ENCODE measurements at regions not wholly inside any gene's neighbourhood (a gene's known extent, or its start where the extent isn't known, plus 50 kb on each side); places are given as distances from the start of the nearest gene placed in this dataset.

DNA sequence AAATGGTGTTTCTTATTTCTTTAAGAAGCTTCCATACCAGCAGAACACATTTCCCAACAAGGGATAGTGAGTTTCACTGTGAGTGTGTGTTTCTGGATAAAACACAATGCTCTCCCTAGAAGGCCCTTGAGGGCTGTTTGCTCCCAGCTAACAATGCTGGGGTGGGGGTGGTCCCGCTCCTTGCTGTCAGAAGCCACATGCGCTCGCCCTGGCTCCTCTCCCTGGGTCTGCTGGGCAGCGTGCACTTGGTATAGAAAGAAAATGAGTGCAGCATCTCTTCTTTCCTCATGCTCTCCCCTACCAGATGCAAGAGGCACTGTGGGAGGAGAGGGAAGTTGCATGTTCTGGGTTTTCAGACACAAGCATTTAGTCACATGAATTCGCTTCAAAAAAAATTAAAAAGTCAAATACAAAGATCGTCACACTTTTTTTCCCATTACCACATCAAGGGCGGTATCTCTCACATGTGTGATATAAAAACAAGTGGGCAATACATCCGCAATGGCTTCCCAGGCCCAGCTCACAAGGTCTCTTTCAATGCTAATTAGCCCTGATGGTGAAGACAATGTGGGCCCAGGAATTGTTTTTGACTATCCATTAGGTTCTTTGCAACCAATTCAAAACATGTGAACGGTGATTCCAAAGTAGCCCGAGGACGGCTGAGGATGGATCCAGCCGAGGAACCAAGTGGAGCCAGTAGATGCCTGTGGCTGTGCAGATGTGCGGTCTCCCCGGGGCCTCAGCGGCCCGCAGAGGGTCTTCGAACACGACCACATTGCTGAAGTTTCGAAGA is 603.6 kb downstream of the IRX1 start:
- DNase-seq (ENCODE audit: low spot score in 2 of 2, unreplicated experiment in 2 of 2), result no peak
- no peak for TF ChIP-seq CTCF (IDR thresholded peaks at IDR 0.05; ENCODE audit: unreplicated experiment)
- Mint-ChIP-seq H3K4me3 (no peak overlapping the region), H3K36me3 (no peaks in the 10 kb centered on the region), H3K27ac (no peak overlapping the region), H3K4me1 (peaks cover 24% of the 10 kb centered on the region), H3K9me3 (no peaks in the 10 kb centered on the region), H3K27me3 (ENCODE audit: low read depth) (peaks cover 4% of the 10 kb centered on the region)

DNA sequence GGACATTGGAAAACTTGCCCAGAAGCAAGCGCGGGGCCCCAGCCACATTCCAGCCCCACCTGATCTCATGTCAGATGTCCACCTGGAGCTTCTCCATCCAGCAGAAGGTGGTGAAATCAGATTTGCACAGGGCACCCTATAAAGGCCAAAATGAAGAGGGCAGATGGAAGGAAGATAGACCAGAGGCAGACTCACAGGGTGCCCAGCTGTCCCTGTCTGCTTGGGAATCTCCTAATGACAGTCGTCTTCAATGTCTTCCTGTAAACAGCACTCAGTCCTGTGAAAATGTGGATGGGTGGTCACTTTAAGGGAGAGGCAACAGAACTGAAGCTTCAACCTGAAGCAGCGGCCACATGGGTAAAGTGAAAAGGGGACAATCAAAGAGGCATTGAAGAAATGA is 607.5 kb downstream of the IRX1 start:
- Mint-ChIP-seq H3K27ac (no peak overlapping the region), H3K27me3 (ENCODE audit: low read depth) (peaks cover 4% of the 10 kb centered on the region), H3K9me3 (no peaks in the 10 kb centered on the region), H3K4me1 (peaks cover 26% of the 10 kb centered on the region), H3K36me3 (no peaks in the 10 kb centered on the region), H3K4me3 (no peak overlapping the region)
- no peak for TF ChIP-seq CTCF (IDR thresholded peaks at IDR 0.05; ENCODE audit: unreplicated experiment)
- DNase-seq (ENCODE audit: low spot score in 2 of 2, unreplicated experiment in 2 of 2), result no peak

GRCh38 chr5:4204276-4205141 is 608.9 kb downstream of the IRX1 start:
- H3K27ac Mint-ChIP-seq, result no peak overlapping the region
- no peak for TF ChIP-seq CTCF (IDR thresholded peaks at IDR 0.05; ENCODE audit: unreplicated experiment)
- no peaks in the 10 kb centered on the region for H3K36me3 Mint-ChIP-seq
- H3K4me3 Mint-ChIP-seq, result no peak overlapping the region
- peaks cover 4% of the 10 kb centered on the region for H3K27me3 Mint-ChIP-seq (ENCODE audit: low read depth)
- H3K9me3 Mint-ChIP-seq, result no peaks in the 10 kb centered on the region
- H3K4me1 Mint-ChIP-seq, result peaks cover 19% of the 10 kb centered on the region
- DNase-seq (ENCODE audit: low spot score in 2 of 2, unreplicated experiment in 2 of 2), result no peak

DNA sequence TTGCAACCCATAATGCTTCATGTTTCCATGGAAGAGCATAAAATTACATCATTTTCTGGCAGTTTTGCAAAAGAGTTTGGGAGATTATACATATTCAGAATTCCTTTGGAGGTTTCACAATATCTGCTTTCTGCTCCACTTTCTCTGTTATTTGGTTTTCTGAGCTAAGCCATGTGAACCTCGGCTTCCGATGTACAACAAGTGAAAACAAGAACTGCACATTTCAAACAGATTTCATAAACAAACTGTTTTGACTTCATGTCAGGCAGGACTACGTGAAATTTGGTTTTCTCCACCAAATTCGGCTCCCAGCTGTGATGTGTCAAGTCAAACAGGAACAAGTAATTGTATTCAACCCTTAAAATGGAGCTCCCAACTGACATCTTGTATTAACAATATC is 609.8 kb downstream of the IRX1 start:
- Mint-ChIP-seq H3K27me3 (ENCODE audit: low read depth) (peaks cover 4% of the 10 kb centered on the region), H3K4me1 (peaks cover 19% of the 10 kb centered on the region), H3K9me3 (no peaks in the 10 kb centered on the region), H3K4me3 (no peak overlapping the region), H3K36me3 (no peaks in the 10 kb centered on the region), H3K27ac (peak overlapping the region; percentile 58)
- no peak for TF ChIP-seq CTCF (IDR thresholded peaks at IDR 0.05; ENCODE audit: unreplicated experiment)
- DNase-seq (ENCODE audit: low spot score in 2 of 2, unreplicated experiment in 2 of 2), result no peak

DNA sequence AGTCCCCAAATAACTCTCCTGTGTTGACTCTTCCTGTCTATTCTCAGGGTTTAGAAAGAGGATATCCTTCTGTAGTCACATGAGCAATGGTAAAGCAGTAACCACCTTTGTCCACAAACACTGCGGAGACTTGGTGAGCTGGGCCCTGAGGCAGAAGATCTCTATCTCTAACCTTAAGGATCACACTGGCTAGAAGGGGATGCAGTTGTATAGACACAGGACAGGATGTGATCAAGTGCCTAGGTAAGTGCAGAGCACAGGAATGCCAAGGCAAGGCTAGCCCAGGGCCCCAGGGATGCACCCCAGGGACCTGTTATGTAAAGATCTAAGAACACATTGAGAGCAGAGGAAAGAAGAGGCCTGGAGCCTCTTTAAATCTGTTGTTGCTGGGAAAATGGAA is 610.5 kb downstream of the IRX1 start:
- Mint-ChIP-seq H3K4me1 (peaks cover 19% of the 10 kb centered on the region), H3K27ac (no peak overlapping the region), H3K9me3 (no peaks in the 10 kb centered on the region), H3K4me3 (no peak overlapping the region), H3K36me3 (no peaks in the 10 kb centered on the region), H3K27me3 (ENCODE audit: low read depth) (peaks cover 1% of the 10 kb centered on the region)
- TF ChIP-seq CTCF (IDR thresholded peaks at IDR 0.05; ENCODE audit: unreplicated experiment), result no peak
- no peak for DNase-seq (ENCODE audit: low spot score in 2 of 2, unreplicated experiment in 2 of 2)
